GM19351 (cell line): ENCODE measurements at regions not wholly inside any gene's neighbourhood (a gene's known extent, or its start where the extent isn't known, plus 50 kb on each side); places are given as distances from the start of the nearest gene placed in this dataset.

Experiments
- ATAC-seq: cut with Tn5 transposase; IDR thresholded peaks from one replicate; pipeline ENCODE4 v1.9.1; 2021; ENCODE audit warnings: mild to moderate bottlenecking, moderate library complexity; ENCODE audit not compliant: unreplicated experiment

GRCh38 chr10:60441515-60441914 lies 51.8 kb upstream of the ANK3 start:
- ATAC-seq: peak; percentile 50

- no peak for ATAC-seq
These were observed 50.0 kb upstream of the ANK3 start for GRCh38 chr10:60439641-60440040.
